Left renal pelvis (tissue), 4 donors: ENCODE measurements at regions not wholly inside any gene's neighbourhood (a gene's known extent, or its start where the extent isn't known, plus 50 kb on each side); places are given as distances from the start of the nearest gene placed in this dataset.
"Not testable (repeated sequence)": the region's sequence is repeated elsewhere in the genome, so short reads cannot be mapped to it uniquely, and the experiment has no call there.

Experiments
- DNase-seq, 4 donors: peaks; one replicate each; pipeline ENCODE4 v3.0.0-alpha.2; 2013; ENCODE audit warnings: low read depth in 4 of 4, low spot score in 3 of 4

- no peak for DNase-seq
Measured at GRCh38 chr6:78492351-78493017, 374.9 kb upstream of the IRAK1BP1 start.

- DNase-seq: no peak
Measured at GRCh38 chr6:78500299-78501089, 366.9 kb upstream of the IRAK1BP1 start.

- no peak for DNase-seq
Measured at GRCh38 chr6:78502386-78502887, 364.9 kb upstream of the IRAK1BP1 start.

GRCh38 chr6:78505178-78505577, 362.2 kb upstream of the IRAK1BP1 start:
- DNase-seq: no peak

- no peak for DNase-seq
Measured at GRCh38 chr6:78511009-78511408, 356.3 kb upstream of the IRAK1BP1 start.

- DNase-seq: no peak
Measured at GRCh38 chr6:78513856-78514255, 353.5 kb upstream of the IRAK1BP1 start.

GRCh38 chr6:78515271-78515670, 352.1 kb upstream of the IRAK1BP1 start:
- DNase-seq: no peak

- no peak for DNase-seq
Measured at GRCh38 chr6:78517399-78517798, 350.0 kb upstream of the IRAK1BP1 start.

GRCh38 chr6:78523622-78524021, 343.7 kb upstream of the IRAK1BP1 start:
- no peak for DNase-seq

- DNase-seq: no peak
Measured at GRCh38 chr6:78525976-78526375, 341.4 kb upstream of the IRAK1BP1 start.

GRCh38 chr6:78526432-78526831, 340.9 kb upstream of the IRAK1BP1 start:
- no peak for DNase-seq

GRCh38 chr6:78528926-78529325, 338.4 kb upstream of the IRAK1BP1 start:
- DNase-seq: no peak

- DNase-seq: no peak
Measured at GRCh38 chr6:78530208-78530607, 337.1 kb upstream of the IRAK1BP1 start.

GRCh38 chr6:78533426-78533825, 333.9 kb upstream of the IRAK1BP1 start:
- DNase-seq: no peak

GRCh38 chr6:78533876-78534275, 333.5 kb upstream of the IRAK1BP1 start:
- DNase-seq: no peak

GRCh38 chr6:78538002-78538401, 329.3 kb upstream of the IRAK1BP1 start:
- DNase-seq: no peak

GRCh38 chr6:78547636-78548035, 319.7 kb upstream of the IRAK1BP1 start:
- DNase-seq: not testable (repeated sequence)

- no peak for DNase-seq
Measured at GRCh38 chr6:78551361-78551760, 316.0 kb upstream of the IRAK1BP1 start.

GRCh38 chr6:78552435-78552834, 314.9 kb upstream of the IRAK1BP1 start:
- no peak for DNase-seq

- no peak for DNase-seq
Measured at GRCh38 chr6:78554341-78554740, 313.0 kb upstream of the IRAK1BP1 start.

- no peak for DNase-seq
Measured at GRCh38 chr6:78559056-78559455, 308.3 kb upstream of the IRAK1BP1 start.

GRCh38 chr6:78561015-78561414, 306.3 kb upstream of the IRAK1BP1 start:
- DNase-seq: no peak
